PC-3 (cell line): ENCODE measurements at regions not wholly inside any gene's neighbourhood (a gene's known extent, or its start where the extent isn't known, plus 50 kb on each side); places are given as distances from the start of the nearest gene placed in this dataset.
"Not testable (repeated sequence)": the region's sequence is repeated elsewhere in the genome, so short reads cannot be mapped to it uniquely, and the experiment has no call there.

Source experiments
- ATAC-seq: fragments of 200-7000 bp; cut with Tn5 transposase; 2 replicates; pipeline ENCODE4 v1.9.1; 2020; ENCODE audit warnings: mild to moderate bottlenecking, moderate library complexity
- BruUV-seq: library from RNA; stranded (reverse); fragments of 400-500 nt; replicated peaks from 2 replicates; lab custom pipeline; 2021; lab: Mats Ljungman, UMichigan
- CTCF ChIA-PET: fragments of 300-600 bp; sonication (Branson Sonifier 250); formaldehyde crosslinking; loops from one replicate; lab custom pipeline; 2022; ENCODE audit warnings: antibody characterized with exemption; lab: Charles Lee
- POLR2A ChIA-PET: fragments of 300-600 bp; sonication (Branson Sonifier 250); formaldehyde crosslinking; loops from one replicate; lab custom pipeline; 2022; ENCODE audit warnings: antibody characterized with exemption; ENCODE audit not compliant: unreplicated experiment; lab: Charles Lee
- DNase-seq: peaks from one replicate; pipeline ENCODE4 v3.0.0-alpha.2; 2015
- H2AFZ ChIP-seq: fragments of 300-600 bp; sonication (generic); 2 replicates; pipeline ENCODE4 v1.6.0; 2016; ENCODE audit warnings: antibody characterized with exemption, low read length
- H3F3A ChIP-seq: fragments of 300-600 bp; sonication (generic); one replicate; pipeline ENCODE4 v1.6.0; 2017; ENCODE audit warnings: antibody characterized with exemption, low read length, control low read depth, mild to moderate bottlenecking; ENCODE audit not compliant: unreplicated experiment
- H3K27ac ChIP-seq: fragments of 300-600 bp; sonication (generic); 2 replicates; pipeline ENCODE4 v1.5.1; 2016; ENCODE audit warnings: mild to moderate bottlenecking, low read length
- H3K27me3 ChIP-seq: fragments of 300-600 bp; sonication (generic); 2 replicates; pipeline ENCODE4 v1.6.1; 2016; ENCODE audit warnings: low read length, mixed read lengths
- H3K36me3 ChIP-seq: fragments of 300-600 bp; sonication (generic); 2 replicates; pipeline ENCODE4 v1.6.1; 2016; ENCODE audit warnings: low read depth, mixed run types, low read length, mixed read lengths
- H3K4me1 ChIP-seq: fragments of 300-600 bp; sonication (generic); 2 replicates; pipeline ENCODE4 v1.5.1; 2016; ENCODE audit warnings: low read length; ENCODE audit not compliant: insufficient read depth
- H3K4me2 ChIP-seq: fragments of 300-600 bp; sonication (generic); 2 replicates; pipeline ENCODE4 v1.6.0; 2016; ENCODE audit warnings: low read length
- H3K4me3 ChIP-seq: fragments of 300-600 bp; sonication (generic); 2 replicates; pipeline ENCODE4 v1.5.1; 2016; ENCODE audit warnings: mild to moderate bottlenecking, low read length, mixed read lengths
- H3K79me2 ChIP-seq: fragments of 300-600 bp; sonication (generic); 2 replicates; pipeline ENCODE4 v1.6.1; 2017; ENCODE audit warnings: low read length, mixed read lengths
- H3K9ac ChIP-seq: fragments of 300-600 bp; sonication (generic); 2 replicates; pipeline ENCODE4 v1.6.0; 2016; ENCODE audit warnings: mild to moderate bottlenecking, low read length
- H3K9me2 ChIP-seq: fragments of 300-600 bp; sonication (generic); replicated peaks from 2 replicates; pipeline ENCODE4 v1.6.1; 2016; ENCODE audit warnings: mixed run types, low read length, mixed read lengths
- H3K9me3 ChIP-seq: fragments of 300-600 bp; sonication (generic); 2 replicates; pipeline ENCODE4 v1.6.1; 2016; ENCODE audit warnings: low read length, mixed read lengths
- H4K20me1 ChIP-seq: fragments of 300-600 bp; sonication (generic); 2 replicates; pipeline ENCODE4 v1.6.1; 2016; ENCODE audit warnings: low read length, mixed read lengths
- intact Hi-C: fragments of 100-400 bp; cut with micrococcal nuclease; formaldehyde crosslinking; loops from 2 replicates; pipeline ENCODE4 v1.9.0; 2023

DNA sequence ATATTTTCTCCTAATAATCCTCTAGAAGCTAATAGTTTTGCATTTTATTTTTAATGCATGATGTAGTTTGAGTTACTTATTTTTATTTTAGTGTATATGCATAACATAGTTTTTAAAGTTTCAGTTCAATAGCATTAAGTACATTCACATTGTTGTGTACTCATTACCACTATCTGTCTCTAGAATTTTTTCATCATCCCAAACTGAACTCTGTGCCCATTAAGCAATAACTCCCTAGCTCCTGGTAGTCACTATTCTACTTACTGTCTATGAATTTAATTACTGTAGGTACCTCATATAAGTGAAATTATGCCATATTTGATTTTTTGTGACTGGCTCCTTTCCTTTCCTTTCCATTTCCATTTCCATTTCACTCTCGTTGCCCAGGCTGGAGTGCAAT is 74.4 kb upstream of the NUTM2F start:
- H3K27me3 ChIP-seq, H3K36me3 ChIP-seq, H3K4me2 ChIP-seq, H3K9ac ChIP-seq, H3K9me2 ChIP-seq, H2AFZ ChIP-seq, H3K4me1 ChIP-seq, H4K20me1 ChIP-seq, ATAC-seq, H3K27ac ChIP-seq, H3F3A ChIP-seq, H3K4me3 ChIP-seq, CTCF ChIA-PET, H3K79me2 ChIP-seq, BruUV-seq, H3K9me3 ChIP-seq, intact Hi-C loops, POLR2A ChIA-PET, DNase-seq: not testable (repeated sequence)

DNA sequence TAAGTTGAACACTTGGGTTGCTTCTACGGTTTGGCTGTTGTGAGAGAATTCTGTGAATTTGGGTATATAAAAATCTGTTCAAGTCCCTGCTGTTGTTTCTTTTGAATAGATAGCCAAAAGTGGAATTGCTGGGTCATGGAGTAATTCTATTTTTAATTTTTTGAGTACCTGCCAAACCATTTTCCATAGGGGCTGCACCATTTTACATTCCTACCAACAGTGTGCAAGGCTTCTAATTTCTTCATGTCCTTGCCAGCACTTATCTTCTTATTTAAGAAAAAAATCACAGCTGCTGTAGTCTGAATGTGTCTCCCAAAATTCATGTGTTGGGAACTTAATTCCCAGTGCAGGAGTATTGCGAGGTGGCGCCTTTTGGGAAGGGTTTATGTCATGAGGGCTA is 75.1 kb upstream of the NUTM2F start:
- H3K79me2 ChIP-seq, DNase-seq, intact Hi-C loops, H3F3A ChIP-seq, H4K20me1 ChIP-seq, H3K9ac ChIP-seq, POLR2A ChIA-PET, ATAC-seq, BruUV-seq, H3K4me2 ChIP-seq, H3K9me2 ChIP-seq, H2AFZ ChIP-seq, H3K4me1 ChIP-seq, H3K9me3 ChIP-seq, H3K36me3 ChIP-seq, CTCF ChIA-PET, H3K27me3 ChIP-seq, H3K4me3 ChIP-seq, H3K27ac ChIP-seq: not testable (repeated sequence)

DNA sequence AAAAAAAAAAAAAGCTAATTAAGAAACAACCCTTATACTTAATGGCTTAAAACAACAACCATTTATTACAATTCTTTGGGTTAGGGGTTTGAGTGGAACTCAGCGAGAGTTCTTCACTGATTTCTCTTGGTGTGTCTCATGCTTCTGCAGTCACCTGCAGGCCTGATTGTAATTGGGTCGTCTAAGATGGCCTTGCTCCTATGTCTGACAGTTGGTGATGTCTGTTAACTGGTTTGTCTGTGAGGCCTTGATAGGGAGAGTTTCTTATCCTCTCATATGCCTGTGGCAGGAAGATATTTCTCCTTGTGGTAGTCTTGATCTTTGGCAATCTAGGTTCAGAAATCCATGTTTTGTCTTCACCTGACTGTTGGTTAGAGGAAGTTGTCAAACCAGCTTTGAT is 85.2 kb upstream of the NUTM2F start:
- H3K9me2 ChIP-seq, H3K4me2 ChIP-seq, H3K4me1 ChIP-seq, H3K4me3 ChIP-seq, H3K9me3 ChIP-seq, H3K27ac ChIP-seq, CTCF ChIA-PET, H4K20me1 ChIP-seq, H3K27me3 ChIP-seq, intact Hi-C loops, BruUV-seq, H3F3A ChIP-seq, H3K9ac ChIP-seq, ATAC-seq, H2AFZ ChIP-seq, DNase-seq, H3K36me3 ChIP-seq, POLR2A ChIA-PET: not testable (repeated sequence)
- H3K79me2 ChIP-seq: peaks cover 13% of the 10 kb centered on the region

DNA sequence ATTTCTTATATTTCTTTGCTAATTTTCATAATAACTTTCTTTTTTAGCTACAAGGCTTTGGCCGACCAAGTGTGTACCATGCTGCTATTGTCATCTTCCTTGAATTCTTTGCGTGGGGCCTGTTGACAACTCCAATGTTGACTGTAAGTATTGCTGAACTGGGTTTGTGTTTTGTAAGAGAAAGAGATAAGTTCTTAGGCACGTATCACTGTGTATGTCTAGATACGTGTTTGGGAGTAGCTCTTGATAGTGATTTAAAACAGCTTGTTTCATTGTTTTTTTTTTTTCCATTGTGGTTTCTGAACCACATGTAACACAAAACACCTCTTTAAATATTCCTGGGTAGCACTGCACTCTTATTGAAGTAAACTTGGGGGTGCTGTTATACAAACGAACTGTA is 86.7 kb upstream of the NUTM2F start:
- DNase-seq, intact Hi-C loops, H3K27ac ChIP-seq, CTCF ChIA-PET, ATAC-seq, H3K9me3 ChIP-seq, H2AFZ ChIP-seq, BruUV-seq, H3K36me3 ChIP-seq, H3K4me1 ChIP-seq, POLR2A ChIA-PET, H3K27me3 ChIP-seq, H4K20me1 ChIP-seq, H3K9me2 ChIP-seq, H3F3A ChIP-seq, H3K9ac ChIP-seq, H3K4me3 ChIP-seq, H3K4me2 ChIP-seq, H3K79me2 ChIP-seq: not testable (repeated sequence)

DNA sequence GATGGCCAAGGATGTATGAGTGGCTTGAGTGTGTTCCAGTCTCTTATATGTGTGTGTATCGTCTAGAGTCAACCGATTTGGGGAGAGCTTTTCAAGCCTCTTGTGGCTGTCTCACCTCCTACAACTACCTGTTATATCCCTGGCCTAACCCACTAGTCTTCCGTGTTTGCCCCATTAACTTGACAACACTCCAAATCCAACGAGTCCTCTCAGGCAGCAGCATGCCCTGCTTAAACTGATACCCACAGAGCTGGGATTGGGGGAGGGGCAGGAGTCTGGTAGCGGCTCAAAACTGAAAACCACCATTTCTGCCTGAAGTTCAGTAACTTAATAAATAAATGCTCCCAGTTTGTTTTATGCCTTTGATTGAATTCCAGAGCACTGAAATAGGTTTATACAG is 91.7 kb upstream of the NUTM2F start:
- BruUV-seq, H3K36me3 ChIP-seq: not testable (repeated sequence)

DNA sequence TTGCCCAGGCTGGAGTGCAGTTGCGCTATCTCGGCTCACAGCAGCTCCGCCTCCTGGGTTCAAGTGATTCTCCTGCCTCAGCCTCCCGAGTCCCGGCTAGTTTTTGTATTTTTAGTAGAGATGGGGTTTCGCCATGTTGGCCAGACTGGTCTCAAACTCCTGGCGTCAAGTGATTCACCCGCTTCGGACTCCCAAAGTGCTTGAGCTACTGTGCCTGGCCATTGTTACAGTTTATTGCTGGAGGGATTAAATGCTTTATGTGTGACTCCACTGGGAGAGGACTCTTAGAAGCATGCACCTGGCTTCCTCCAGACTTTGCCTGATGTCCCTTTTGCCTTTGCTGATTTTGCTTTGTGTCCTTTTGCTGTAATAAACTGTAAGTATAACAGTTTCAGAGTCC is 93.5 kb upstream of the NUTM2F start:
- H3K27me3 ChIP-seq, H3K9me2 ChIP-seq, BruUV-seq, H3K27ac ChIP-seq, H3K9me3 ChIP-seq, H4K20me1 ChIP-seq, H2AFZ ChIP-seq, H3K79me2 ChIP-seq, CTCF ChIA-PET, H3K9ac ChIP-seq, H3K4me1 ChIP-seq, intact Hi-C loops, H3K36me3 ChIP-seq, POLR2A ChIA-PET, DNase-seq, H3F3A ChIP-seq, H3K4me2 ChIP-seq, H3K4me3 ChIP-seq, ATAC-seq: not testable (repeated sequence)

More for the DNA sequence above, 91.7 kb upstream of the NUTM2F start:
- H4K20me1 ChIP-seq, ATAC-seq, H3K9me3 ChIP-seq, POLR2A ChIA-PET, DNase-seq, H3K9me2 ChIP-seq, H2AFZ ChIP-seq, H3K27ac ChIP-seq, H3K4me2 ChIP-seq, H3K27me3 ChIP-seq, CTCF ChIA-PET, H3K4me1 ChIP-seq, H3K4me3 ChIP-seq, intact Hi-C loops, H3K79me2 ChIP-seq, H3K9ac ChIP-seq, H3F3A ChIP-seq: not testable (repeated sequence)

DNA sequence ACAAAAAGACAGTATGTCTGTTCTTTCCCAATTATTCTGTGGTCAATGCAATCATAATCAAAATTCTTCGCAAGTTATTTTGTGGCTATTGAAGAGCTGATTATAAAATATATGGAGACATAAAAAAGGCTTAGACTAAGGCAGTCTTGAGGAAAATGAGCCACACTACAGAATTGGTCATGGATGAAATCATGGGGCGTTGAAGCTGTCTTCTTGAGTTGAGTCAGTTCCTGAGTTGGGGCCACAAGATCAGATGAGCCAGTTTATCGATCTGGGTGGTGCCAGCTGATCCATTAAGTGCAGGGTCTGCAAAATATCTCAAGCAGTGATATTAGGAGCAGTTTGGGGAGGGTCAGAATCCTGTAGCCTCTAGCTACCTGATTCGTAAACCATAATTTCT is 96.9 kb upstream of the NUTM2F start:
- H3K4me3 ChIP-seq, H3K36me3 ChIP-seq, DNase-seq, H2AFZ ChIP-seq, CTCF ChIA-PET, H3K9ac ChIP-seq, H3K4me1 ChIP-seq, H3K27me3 ChIP-seq, H3F3A ChIP-seq, H3K9me3 ChIP-seq, H4K20me1 ChIP-seq, BruUV-seq, POLR2A ChIA-PET, H3K27ac ChIP-seq, ATAC-seq, intact Hi-C loops, H3K79me2 ChIP-seq, H3K4me2 ChIP-seq, H3K9me2 ChIP-seq: not testable (repeated sequence)
